Stimulated activated CD4-positive, alpha-beta T cell treated with anti-CD3 and anti-CD28 coated beads, Interleukin-2, amount 100 ng/mL, for 24 hours (primary cell): ENCODE measurements at regions not wholly inside any gene's neighbourhood (a gene's known extent, or its start where the extent isn't known, plus 50 kb on each side); places are given as distances from the start of the nearest gene placed in this dataset.
"Not testable (repeated sequence)": the region's sequence is repeated elsewhere in the genome, so short reads cannot be mapped to it uniquely, and the experiment has no call there.

Experiments
- DNase-seq, 2 donors: peaks; one replicate each; pipeline ENCODE4 v3.0.0-alpha.2; 2020

DNA sequence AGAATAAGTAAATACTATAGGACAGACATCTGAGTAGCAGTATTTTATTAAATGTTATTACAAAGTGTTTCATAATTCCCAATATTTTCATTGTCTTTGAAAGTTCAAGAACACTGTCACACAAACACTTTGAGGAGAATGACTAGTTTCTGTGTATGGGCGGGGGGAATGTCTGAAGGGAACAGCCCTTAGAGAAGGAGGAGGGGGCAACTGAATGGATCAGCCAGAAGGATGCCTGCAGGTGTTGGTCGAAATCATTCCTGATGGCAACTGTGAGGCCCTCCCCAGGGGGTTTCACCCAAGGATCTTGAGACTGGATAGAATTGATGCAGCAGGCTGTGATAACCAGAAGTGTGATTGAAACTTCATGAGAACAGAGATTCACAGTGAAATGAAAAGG, 223.2 kb upstream of the C1orf87 start:
- DNase-seq: no peak

DNA sequence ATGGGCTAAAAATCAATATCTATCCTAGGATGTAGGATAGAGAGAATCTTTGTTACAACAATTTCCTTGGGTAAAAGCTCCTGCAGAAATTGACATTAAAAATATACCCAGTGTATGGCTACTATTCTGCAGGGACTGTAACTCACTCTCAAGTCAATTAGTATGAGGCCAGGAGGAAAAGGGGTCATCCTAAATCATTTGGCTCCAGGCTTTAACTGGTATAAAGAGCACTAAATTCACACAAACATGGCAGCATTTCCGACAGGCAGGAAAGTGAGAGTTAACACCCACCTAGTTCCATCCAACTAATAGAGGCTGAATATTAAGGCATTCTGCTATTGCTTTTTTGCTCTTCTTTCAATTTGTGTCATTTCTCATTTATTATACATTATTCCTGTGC, 218.6 kb upstream of the C1orf87 start:
- DNase-seq: no peak

DNA sequence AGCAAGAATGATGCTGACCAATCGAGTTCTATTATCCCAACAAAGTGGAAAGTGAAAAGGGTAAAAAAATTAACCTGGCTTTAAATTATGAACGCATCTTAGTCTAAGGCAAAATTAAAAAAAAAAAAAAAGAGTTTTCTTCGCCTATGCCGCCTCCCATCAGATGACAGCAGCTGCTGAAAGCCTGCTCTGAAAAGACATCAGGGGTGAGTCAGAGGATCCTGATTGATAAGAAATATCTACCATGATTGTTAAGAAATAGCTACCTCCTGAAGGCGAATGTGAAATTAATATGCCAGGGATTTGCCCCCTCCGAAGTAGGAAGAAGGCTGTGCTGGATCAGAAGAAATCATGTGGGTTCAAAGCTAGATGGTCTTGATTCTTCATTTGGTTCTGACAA, 216.8 kb upstream of the C1orf87 start:
- no peak for DNase-seq

DNA sequence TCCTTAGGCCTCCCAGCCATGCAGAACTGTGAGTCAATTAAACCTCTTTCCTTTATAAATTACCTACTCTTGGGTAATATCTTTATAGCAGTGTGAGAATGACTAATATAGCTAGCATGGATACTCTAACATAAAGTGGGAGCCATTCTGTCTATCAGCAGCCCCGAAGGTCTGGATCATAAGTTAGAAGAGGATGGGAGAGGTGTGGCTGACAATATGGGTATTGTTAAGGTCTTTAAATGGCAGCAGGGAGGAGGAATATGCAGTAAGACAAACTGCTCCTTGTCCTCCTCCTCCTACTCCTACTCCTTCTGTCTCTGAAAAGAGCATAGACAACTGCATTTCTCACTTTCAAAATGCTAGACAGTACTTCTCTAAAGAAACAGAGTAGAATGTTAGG, 214.0 kb upstream of the C1orf87 start:
- no peak for DNase-seq

DNA sequence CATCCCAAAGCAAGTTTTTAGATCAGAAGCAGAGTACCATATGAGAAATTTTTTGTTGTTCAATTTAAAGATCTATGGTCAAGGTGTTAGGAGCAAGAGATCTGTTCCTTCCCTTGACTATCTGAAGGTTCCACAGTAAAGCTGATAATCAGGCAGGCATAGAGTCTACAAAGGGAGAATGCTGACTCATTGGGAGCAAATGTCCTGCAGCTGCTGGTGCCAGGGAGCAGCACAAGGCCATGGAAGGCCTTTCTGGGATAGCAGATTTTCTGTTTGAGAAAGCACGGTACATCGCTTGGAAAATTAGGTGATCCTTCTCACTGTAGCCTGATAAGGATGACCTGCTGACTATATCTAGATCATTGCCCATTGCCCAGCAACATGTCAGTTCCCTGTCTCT, 210.1 kb upstream of the C1orf87 start:
- DNase-seq: no peak

DNA sequence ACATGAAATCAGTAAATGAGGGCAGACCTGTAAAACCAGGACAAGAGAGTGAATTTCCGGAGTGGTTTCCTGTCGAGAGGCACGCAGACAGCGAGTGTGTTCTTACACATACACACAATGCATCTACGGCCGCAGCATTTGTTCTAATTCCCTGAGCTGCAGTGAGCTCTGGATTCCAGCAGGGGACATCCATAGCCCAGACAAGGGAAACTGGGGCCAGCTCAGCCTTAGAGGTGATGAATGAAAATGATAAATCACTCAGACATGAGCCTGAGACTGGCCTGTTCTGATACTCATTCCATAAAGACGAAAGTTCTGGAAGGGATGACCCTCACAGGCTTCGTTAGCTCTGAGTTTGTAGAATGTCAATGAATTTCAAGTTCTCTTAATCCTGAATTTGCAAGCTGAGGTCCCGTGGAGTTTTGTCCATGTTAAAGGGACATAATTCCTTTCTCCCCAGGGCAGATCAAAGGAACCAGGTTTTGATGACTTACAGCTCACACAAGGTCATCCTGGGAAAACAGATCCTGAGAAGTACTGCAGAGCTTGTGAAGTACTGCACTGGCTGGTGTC, 207.9 kb upstream of the C1orf87 start:
- peak in 1 of 2 donors; percentile 9 for DNase-seq

DNA sequence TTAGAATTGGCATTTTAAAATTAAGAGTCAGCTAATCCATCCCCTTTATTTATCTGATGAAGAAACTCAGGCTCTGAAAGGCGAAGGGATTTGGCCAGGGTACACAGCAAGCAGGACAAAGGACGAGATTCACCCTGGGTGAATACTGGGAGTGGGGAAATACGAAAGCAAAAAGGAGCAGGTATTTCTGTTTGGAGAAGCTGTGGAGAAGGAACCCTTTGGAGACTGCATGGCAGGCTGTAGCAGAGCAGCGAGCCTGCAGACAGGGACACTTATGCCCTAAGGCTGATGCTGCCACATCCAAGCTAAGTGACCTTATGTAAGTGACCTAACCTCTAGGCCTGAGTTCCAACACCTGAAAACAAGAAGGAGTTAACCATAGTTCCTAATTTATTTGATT, 207.2 kb upstream of the C1orf87 start:
- no peak for DNase-seq

DNA sequence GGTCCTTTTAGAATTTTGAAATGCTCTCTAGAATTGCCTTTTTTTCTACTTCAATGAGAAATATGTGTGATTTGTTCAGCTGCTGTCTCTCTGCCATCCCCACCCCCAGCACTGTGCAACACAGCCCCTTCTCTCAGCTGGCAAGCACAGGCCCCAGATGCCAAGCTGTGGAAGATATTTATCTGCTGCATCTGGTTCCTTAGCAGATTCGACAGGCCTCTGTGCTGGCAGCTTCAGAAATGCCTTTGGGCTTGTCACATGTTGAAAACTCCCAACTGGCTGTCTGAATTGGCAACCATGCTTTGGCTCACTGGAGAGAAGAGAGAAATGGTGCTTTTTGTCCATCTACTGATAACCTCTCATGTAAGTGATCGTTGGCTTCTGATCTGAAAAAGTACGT, 206.7 kb upstream of the C1orf87 start:
- DNase-seq: no peak

DNA sequence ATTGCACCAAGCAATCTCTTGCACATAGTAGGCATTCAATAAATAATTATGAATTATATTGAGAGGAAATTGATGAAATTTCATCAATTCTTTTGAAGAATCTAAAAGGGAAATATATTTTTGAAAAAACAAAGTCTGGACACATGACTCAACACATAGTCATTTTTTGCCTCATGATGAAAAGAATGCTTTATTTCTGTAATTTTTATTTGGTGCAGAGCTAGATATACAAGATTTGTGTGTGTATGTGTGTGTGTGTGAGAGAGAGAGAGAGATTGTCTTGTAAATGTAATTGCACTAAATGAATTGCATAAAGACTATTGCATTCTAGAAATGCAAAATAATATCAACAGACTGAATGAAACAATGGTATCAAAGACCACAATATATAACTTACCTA, 206.2 kb upstream of the C1orf87 start:
- no peak for DNase-seq

DNA sequence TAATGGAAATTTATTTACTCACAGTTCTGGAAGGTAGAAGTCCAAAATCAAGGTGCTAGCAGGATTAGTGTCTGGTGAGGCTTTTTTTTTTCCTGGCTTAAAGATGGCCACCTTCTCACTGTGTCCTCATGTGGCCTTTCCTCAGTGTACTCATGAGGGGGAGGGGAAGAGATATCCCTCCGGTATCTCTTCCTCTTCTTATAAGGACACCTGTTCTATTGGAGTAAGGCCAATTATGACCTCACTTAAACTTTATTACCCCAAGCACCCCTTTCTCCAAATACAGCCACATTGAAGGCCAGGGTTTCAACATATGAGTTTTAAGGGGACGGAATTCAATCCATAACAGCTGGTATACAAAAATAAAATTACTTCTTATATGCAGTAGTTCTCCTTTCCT, 203.7 kb upstream of the C1orf87 start:
- no peak for DNase-seq

DNA sequence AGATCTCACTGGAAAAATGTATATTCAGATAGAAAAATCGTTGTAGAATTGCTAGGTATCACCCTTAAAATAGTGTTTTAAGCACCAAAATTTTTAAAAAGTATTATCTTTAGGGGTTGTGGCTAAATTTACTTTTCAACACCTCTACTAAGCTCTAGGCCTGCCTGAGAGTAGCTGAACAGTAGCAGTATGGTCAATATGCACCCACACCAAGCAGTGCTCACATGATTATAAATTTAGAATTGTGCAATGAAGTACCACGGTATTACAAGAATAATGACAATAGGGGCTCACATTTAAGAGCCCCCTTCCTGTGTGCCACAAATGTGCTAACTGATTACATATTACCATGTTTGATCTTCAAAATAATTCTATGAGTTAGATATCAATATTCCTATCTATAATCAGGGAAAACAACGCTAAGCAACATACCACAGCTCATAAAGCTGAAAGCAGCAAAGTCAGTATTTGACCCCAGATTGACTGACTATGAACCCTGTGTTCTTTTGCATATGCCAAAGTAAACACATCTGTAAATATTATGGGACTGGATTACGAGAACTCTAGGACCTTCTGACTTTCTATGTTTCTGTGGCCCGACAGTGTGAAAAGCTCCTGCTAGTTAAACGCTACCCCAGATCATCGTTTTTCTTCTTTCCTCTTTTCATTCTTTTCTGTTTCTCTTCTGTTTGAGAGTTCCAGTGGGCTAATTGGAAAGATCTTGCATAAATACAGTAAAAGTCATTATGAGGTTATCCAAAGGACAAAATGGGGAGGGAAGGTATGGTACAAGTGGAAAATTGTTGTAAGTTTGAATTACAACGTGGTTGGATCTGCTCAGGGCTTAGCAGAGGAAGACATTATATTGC, 201.1 kb upstream of the C1orf87 start:
- no peak for DNase-seq

DNA sequence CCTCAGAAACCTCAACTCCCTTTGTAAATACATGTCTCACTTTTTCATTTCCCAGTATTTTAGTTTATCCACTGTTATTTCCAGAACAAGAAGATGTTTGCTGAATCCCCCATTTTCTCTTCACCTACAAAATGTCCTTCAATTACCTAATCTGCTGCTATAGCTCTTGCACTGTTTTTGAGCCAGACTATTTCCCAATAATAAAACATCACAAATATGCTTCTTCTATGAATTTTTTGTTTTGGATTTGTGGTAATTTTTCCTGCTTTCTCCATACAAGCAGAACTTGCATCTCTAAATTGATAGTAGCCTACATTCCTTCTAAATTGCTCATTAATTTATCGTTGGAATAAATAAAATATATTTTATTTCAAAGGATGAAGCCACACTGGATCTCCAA, 199.6 kb upstream of the C1orf87 start:
- no peak for DNase-seq

DNA sequence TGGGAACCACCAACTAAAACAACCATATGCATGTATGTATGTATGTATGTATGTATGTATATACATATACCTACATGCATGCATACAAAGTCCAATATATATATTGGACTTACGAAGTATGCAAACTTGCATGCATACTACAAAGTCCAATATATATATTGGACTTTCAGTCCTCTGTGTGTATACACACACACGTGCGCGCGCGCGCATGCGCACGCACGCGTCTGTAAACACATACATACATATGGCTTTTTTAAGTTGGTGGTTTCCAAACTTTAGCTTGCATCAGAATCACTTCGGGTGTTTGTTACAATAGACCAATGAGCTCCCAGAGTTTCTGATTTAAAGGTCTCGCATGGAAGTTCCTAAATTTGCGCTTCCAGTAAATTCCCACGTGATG, 197.5 kb upstream of the C1orf87 start:
- no peak for DNase-seq

DNA sequence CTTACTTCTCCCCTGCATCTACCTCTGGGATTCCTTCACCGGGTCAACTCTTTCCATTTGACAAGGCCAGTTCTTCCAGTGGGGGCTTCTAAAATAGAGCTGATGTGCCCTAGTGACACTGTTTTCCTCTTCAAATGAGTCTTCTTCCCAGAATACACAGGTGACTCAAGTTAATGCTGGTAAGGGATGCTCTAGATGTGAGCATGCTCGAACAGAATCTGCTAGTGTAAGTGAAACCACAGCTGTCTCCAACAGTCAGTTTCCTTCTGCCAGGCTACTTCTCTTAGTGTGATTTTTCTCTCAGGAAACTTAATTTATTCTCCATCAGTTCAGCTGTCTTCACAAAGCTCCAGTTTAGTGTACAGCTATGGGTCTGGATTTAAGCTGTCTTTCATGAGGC, 194.9 kb upstream of the C1orf87 start:
- no peak for DNase-seq

DNA sequence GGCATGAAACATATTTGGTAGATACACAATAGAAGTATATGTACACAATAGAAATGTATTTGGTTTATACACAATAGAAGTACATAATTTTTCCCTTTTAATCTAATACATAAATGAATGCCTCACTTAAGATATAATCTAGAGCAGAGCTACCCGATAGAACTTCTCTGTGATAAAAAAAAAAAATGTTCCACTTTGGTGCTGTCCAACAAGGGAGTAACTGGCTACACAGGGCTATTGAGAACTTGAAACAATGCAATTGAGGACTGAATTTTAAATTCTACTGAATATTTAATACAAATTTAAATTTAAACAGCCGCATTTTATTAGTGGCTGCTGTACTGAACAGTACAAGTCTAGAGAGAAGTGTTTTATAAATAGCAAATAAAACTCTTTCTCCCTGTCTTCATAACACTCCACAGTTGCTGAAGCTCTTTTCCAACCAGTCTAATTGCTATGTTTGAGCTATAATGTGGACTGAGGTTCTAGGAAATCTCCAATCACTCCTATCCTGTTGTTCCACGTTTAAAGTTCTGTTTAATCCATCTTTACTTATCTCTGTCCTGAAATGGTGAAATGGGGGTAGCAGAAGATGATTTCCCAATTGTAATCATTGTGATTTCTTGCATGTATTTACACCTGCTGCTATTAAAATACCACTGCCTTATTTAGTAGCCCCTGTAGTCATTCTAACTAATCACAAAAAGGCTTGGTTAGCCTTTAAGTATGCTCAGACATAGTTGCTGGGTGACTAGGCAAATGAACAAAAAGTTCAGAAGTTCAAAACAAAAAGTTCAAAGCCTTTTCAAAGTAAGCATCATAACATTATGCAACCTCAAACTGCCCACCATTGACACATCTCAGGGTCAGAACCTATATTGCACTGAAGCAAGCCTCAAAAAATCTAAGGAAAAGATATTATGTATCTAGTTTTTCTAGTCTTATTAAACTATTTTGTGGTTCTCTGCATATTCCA, 192.3 kb upstream of the C1orf87 start:
- no peak for DNase-seq

DNA sequence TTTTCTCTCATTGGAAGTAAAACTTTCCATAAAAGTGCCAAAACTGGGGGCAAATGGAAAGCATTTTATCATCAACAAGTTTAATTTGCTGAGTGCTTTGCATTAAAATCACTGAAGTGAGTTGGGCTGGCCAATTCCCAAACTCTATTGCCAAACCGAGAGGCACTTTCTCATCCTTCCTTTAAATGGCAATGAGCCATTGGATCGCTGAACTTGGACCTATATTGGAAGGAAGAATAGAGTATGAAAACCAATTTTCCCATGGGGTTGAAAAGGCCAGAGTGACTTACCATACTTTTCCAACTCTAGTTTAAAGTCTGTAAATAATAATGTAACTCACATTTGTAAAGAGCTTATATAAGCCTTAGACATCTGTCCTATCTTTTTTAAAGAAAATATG, 189.1 kb upstream of the C1orf87 start:
- no peak for DNase-seq

DNA sequence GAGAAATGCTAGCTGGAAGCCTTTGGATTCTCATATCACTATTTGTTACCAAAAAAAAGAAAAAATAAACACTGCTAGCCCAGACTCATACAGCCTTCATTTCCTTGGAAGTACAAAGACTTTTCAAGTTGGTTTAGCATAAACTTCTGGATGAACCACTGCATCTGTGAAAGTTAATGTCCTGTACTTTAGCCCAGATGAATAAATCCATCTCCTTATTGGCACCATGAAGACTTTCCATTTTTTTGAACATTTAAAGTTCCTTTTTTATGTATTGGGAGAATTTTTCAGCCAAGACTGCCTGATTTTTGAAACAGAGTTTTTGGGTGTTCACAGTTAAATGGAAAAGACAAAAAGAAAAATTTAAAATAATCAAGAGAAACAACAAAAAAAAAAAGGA, 184.0 kb upstream of the C1orf87 start:
- no peak for DNase-seq

DNA sequence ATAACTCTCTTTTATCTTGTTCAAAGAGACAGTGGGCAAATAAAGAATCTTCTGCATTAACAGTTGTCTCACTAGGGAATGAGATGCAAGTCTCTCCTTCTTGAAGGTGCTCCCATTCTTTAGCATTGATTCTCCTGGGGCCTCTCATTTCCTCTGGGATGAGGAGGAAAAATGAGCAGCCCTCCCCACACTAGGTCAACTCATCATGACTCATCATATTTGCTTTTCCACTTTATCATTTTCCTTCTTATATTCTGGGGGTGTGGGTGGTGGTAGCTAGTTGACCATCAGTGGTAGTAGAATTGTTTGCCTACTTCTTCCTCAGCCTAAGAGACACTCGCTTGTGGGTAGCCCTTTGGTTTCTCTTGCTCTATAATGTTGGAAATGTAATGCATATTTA, 182.0 kb upstream of the C1orf87 start:
- DNase-seq: no peak

DNA sequence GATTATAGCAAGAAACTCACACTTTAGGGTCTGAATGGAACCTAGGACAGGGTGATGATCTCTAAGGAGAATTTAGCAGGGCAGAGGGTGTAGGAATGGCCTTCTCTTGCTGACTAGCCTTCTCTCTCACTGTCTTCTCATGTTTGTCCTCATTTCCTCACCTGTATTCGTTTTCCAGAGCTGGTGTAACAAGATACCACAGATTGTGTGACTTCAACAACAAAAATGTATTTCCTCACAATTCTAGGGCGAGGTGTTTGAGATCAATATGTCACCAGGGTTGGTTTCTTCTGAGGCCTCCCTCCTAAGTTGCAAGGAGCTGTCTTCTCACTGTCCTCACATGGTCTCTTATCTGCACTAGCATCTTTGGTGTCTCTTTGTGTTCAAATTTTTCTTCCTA, 177.9 kb upstream of the C1orf87 start:
- no peak for DNase-seq

DNA sequence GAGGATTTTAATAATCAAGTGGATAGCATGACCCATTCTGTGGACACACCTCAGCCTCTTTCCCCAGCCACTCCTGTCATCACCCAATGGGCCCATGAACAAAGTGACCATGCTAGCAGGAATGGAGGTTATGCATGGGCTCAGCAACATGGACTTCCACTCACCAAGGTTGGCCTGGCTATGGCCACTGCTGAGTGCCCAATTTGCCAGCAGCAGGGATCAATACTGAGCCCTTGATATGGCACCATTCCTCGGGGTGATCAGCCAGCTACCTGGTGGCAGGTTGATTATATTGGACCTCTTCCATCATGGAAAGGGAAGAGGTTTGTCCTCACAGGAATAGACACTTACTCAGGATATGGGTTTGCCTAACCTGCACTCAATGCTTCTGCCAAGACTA, 173.9 kb upstream of the C1orf87 start:
- not testable (repeated sequence) for DNase-seq

DNA sequence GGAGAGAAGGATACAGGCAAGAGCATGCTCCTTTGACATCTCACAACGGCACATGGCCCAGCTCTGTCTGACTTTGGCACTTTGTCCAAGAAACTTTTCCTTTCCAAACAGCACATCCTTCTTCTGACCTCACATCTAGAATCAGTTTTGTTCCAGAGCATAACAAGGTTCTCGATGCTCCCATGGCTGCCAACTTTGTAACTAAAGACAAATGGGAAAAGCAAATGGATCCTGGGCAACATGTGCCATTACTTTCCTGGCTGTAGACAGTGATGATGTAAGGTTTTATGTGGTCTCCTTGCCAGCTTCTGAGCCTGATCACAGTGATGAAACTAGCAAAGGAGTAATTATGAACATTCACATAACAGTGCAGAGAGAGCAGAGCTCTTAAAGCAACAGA, 171.8 kb upstream of the C1orf87 start:
- no peak for DNase-seq

DNA sequence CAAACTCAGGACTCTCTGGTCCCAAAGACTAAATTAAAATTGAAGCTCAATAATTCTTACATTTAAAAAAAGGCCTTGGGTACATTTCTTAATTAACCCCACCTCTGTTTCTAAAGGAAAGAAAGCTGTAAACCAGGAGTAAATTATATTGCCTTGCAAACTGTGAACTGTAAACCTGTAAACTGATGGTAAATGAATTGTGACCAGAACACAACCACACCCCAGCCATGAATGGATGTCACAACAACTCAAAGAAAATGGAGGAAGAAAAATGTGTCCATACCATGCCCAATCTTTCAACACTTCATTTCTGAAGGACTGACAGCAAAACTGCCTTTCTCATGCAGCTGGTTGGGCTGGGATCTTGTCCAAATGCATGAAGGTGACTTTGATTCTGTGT, 171.3 kb upstream of the C1orf87 start:
- no peak for DNase-seq

DNA sequence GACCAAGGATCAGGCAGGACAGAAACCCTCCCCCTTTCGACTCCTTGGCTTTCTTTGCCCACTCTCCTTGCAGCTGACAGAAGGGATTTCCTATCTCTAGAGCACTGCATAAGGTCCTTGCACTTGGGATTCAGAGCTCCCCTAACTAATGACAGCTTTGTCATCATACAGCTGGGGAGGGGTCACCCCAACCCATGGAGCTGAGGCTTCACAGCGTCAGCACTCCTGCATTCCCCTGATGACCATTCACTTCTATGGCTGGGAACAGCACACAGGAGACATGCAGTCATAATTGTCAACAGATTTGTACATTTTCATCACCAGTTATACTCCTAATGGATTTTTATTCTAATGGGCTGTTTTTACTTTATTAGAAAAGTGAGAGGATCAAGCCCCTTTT, 161.7 kb upstream of the C1orf87 start:
- DNase-seq: no peak

DNA sequence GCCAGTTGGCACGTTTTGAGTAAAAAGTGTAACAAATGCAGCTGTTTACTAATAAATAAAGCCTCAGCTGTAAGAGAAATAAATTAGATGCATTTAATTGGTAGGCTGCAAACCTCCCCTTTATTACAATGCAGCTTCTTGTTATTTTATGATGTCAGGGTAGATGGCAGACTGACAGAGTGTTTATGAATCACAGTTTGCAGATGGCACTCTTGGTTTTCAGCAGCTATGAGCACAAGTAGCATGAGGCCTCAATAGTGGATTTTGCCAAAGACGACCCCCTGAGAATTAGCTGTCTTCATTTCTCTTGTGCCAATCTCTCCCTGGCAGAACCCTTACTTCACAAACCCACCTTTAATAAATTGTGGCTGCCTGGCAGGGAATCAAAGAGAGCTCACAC, 161.2 kb upstream of the C1orf87 start:
- no peak for DNase-seq
